Stimulated activated CD8-positive, alpha-beta memory T cell treated with anti-CD3 and anti-CD28 coated beads, Interleukin-7, amount 100 ng/mL, for 24 hours (primary cell): ENCODE measurements at regions not wholly inside any gene's neighbourhood (a gene's known extent, or its start where the extent isn't known, plus 50 kb on each side); places are given as distances from the start of the nearest gene placed in this dataset.

Experiments used
- DNase-seq: peaks from one replicate; pipeline ENCODE4 v3.0.0-alpha.2; 2020; ENCODE audit warnings: low read depth

- no peak for DNase-seq
Observed at GRCh38 chr2:120917886-120918285, 182.2 kb downstream of the GLI2 start.

- DNase-seq: no peak
Observed at GRCh38 chr2:120919216-120919615, 183.5 kb downstream of the GLI2 start.

DNA sequence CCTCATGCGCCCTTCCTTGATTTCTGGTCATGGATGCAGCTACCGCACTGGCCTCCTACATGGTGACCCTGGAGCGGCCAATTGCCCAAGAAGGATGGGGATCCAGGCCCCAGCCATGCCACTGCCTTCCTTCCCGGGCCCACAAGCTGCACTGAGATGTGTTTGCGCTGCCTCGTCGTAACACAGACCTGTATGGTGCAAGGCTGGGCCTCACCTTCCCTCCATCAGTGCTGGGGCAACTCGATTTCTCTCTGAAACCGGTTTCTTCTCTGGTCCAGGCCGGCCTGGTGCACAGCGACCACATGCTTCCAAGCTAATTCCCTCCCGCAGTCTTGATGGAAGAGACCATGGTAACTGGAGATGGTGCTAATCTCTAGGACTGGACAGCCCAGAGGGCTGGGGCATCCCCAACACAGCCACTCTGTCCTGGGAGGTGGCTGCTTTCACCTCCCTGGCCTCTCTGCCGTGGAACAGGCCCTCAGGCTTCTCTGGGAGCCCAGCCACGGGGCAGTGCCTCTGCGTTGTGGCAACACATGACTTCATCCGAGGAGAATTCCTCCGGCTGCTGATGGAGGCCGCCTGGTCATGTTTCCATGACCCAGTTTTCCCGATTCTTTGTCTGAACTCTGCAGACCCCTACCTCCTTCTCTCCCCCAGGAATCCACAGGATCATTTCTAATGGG, 184.2 kb downstream of the GLI2 start:
- DNase-seq: no peak

DNA sequence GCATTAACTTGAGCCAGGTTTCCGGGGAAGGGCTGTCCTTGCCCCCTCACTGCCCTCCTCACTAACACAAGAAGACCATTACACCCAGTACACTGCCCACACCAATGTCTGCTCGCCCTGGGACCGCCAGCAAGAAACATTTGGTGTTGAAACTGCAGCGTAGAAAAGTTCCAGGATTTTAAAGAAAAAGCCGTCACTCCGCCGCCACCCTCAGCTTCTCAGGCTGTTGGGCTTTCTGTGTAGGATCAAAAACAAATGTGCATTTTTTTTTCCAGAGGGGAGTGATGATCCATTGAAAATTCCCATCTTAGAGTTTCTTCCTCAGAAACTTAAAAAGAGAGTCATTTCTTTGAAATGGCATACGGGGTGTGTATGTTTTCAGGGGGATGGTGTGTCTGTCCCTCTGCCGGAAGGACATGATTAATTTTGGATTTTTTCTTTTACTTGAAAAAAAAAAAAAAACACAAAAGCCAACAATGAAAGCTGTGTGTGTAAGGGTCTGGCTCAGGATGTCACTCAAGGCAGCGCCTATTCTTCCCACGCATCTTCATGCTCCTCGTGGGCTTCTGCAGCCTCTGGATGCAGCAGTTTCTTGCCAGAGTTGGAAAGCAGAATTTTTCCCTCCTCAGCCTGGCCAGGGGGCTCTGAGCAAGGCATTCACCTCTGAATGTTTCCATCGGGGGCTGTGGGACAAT, 184.9 kb downstream of the GLI2 start:
- DNase-seq: no peak

DNA sequence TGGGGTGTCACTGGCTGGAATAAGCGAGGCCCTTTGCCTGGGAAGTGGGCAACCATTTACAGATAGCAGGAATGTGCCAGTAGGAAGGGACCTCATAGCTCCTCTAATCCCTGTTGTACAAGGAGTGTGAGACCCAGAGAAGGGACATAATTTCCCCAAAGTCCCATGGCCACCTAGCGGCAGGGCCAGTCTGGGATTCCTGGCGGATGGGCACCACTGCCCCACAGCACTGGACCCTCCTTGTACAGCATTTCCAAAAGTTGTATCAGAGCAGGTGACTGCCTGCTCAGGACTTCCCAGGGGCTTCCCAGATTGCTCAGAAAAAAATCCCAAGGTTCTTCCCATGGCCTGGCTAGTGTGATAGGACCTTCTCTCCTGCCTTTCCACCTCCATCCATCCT, 185.8 kb downstream of the GLI2 start:
- no peak for DNase-seq

DNA sequence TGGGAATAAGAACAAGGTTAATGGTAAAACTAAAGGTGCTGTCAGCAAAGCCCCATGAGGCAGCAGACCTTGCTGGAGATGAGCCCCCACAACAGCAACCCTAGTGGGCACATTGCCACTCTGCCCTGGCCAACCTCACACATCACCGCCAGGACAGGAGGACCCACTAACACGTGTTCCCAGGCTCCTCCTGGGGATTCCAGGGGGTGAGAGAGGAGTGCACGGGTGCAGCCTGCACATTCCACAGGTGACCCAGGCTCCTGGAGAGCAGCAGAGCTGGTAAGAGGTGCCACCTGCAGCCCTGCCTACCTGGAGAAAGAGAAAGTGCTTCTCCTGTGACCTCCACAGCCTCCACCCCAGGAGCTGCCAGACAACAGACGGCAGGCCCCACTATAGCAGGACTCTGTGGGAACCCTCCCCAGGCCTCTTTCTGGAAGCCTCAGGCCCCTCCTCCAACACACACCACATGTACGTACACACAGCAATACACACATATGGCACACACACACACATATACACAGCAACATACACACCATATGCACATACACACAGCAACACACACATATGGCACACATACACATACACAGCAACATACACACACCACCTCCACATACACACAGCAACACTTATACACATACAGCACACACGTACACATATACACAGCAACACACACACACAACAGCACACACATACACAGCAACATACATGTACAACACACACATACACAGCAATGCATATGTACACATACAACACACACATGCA, 187.1 kb downstream of the GLI2 start:
- DNase-seq: no peak

GRCh38 chr2:120923426-120923825, 187.8 kb downstream of the GLI2 start:
- no peak for DNase-seq

GRCh38 chr2:120924924-120925323, 189.3 kb downstream of the GLI2 start:
- DNase-seq: no peak

- DNase-seq: no peak
Observed at GRCh38 chr2:120926463-120927264, 191.0 kb downstream of the GLI2 start.

- no peak for DNase-seq
Observed at GRCh38 chr2:120927265-120927628, 191.6 kb downstream of the GLI2 start.

DNA sequence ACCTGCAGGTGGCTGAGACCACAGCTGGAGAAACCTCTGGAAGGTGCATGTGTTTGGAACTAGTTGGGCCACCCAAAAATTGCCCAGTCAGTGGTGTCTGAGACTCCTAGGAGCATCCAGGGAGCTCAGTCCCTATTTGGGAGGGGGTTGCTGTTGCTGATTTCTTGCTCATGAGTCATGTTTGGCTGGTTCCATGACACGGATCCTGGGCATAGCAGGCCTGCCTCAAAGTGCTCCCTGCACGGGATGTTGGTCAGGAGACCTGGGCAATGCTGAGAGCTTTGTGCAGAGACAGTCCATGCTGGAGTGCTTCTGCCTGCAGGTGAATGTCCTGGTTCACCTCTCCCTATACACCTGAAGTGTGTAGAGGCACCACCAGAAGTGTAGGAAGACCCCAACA, 194.2 kb downstream of the GLI2 start:
- no peak for DNase-seq

DNA sequence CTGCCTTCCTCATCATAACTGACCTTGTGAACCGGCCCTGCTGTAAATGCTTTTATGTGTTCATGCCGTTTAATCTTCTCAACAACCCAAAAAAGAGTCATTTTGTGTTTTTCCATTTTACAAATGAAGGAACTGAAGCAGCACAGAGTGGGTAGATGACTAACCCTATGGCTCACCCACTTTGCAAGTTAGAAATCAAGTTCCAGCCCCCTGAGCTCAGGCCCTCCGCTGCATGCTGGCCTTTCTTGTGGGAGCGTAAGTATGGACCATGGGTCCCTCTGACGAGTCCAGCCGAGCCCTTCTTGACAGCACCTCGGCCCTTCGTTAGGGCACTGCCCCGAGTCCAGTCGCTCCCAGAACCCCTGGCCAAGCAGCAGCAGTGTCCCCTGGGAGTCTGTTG, 194.6 kb downstream of the GLI2 start:
- no peak for DNase-seq

DNA sequence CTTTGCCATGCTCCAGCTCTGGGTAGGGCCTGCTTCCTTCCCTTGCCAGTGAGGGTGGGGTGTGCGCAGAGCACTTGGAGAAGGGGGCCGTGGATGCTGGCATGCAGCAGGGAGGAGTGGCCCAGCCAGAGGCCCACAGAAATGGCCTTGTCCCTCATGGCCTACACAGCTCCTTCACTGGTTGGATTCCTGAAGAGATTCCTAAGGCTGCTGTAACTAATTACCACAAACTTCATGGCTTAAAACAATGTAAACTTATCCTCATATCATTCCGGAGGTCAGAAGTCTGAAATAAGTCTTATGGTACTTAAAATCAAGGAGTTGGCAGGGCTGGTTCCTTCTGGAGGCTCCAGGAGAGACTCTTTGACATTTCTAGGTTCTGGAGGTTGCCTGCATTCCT, 195.2 kb downstream of the GLI2 start:
- no peak for DNase-seq

DNA sequence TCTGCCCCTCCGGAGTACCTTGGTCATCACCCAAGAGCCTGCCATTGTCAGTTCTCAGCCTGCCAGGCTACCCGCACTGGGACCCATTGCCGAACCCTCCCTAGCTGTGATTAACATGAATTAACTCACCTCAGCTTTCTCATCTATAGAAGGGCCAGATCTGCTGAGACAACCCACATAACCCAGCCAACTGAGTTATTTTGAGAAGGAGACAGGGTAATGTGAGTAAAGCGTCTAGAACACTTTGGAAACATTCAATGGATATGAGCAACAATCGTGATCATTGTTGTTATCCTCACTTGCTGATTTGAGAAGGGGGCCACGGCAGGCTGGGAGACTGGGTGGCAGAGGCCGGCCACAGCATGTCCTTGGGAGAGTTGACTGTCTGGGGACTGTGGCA, 196.8 kb downstream of the GLI2 start:
- DNase-seq: no peak

DNA sequence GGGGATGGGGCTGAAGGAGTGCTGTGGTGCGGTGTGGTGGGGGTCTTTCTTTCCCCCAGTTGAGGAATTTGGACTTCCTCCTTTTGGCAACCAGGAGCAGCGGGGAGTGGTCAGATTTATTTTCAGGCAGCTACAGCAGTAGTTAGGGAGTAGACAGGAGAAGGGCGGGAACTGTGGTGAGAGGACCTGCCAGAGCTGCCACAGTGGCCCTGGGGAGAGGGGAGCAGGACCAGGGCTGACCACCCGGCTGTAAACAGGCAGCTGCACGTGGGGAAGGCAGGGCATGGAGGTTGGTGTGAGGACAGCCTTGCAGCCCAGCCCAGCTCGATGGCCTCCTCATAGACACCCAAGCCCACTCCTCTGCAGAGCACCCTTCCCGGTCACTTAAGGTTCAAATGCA, 197.2 kb downstream of the GLI2 start:
- DNase-seq: no peak

- no peak for DNase-seq
Observed at GRCh38 chr2:120933693-120934573, 198.3 kb downstream of the GLI2 start.

DNA sequence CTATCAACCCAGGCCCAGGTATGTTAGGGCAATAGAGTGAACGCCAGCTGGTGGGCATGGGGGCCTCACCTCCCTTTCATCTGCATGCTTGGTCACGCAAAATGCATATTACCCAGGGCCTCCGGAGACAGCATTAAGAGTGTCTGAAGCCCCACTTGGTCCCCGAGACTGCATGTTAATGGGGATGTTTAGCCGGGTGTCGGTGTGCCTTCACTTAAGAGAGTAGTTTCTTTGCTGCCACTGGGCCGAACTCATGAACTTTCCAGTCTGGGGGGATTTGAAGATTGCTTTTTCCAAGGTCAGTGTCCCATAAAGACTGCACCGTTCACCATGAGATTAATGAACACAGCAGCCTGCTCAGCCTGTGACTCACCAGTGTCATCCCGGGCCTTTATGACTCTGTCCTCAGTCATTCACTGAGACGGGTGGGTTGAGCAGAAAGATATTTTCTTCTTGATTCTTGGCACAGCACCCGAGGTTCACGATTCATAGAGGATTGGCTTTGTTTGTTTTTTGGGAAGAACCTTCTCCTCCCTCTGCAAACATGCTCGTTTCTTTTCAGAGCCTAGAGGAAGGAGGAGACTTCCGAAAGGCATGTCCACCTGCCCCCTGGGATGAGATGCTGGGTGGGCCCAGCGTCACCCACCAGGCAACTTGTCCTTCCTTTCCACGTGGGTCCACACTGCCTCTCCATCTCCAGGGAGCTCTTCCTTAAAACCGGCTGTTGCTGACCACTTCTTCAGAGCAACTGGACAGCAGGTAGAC, 199.1 kb downstream of the GLI2 start:
- no peak for DNase-seq

GRCh38 chr2:120935339-120936313, 200.0 kb downstream of the GLI2 start:
- no peak for DNase-seq
